Liver (tissue), 8 donors: ENCODE measurements at regions not wholly inside any gene's neighbourhood (a gene's known extent, or its start where the extent isn't known, plus 50 kb on each side); places are given as distances from the start of the nearest gene placed in this dataset.

Experiments used
- DNase-seq: peaks from one replicate; pipeline ENCODE4 v3.0.0-alpha.2; 2017; ENCODE audit warnings: low spot score
- H3K27ac ChIP-seq, 2 donors: one replicate each; pipeline ENCODE4 v1.7.0; 2013; ENCODE audit warnings: inconsistent platforms in 2 of 2, low read length in 2 of 2, control low read depth in 1 of 2, low read depth in 1 of 2, mild to moderate bottlenecking in 1 of 2
- H3K27me3 ChIP-seq, 4 donors: one replicate each; pipeline versions ENCODE4 v1.6.1 to v1.7.0; 2013; ENCODE audit warnings: low read length in 3 of 4, inconsistent platforms in 1 of 4, mild to moderate bottlenecking in 1 of 4, moderate library complexity in 1 of 4; ENCODE audit not compliant: control insufficient read depth in 4 of 4, insufficient read depth in 4 of 4
- H3K36me3 ChIP-seq, 4 donors: one replicate each; pipeline versions ENCODE4 v1.6.1 to v1.7.0; 2013; ENCODE audit warnings: low read length in 3 of 4, mild to moderate bottlenecking in 3 of 4, low read depth in 1 of 4, moderate library complexity in 1 of 4; ENCODE audit not compliant: control insufficient read depth in 4 of 4, insufficient read depth in 3 of 4
- H3K4me1 ChIP-seq, 4 donors: one replicate each; pipeline versions ENCODE4 v1.6.1 to v1.7.0; 2013; ENCODE audit warnings: low read length in 3 of 4, mild to moderate bottlenecking in 3 of 4, moderate library complexity in 1 of 4; ENCODE audit not compliant: control insufficient read depth in 4 of 4, insufficient read depth in 4 of 4
- H3K4me3 ChIP-seq, 3 donors: one replicate each; pipeline versions ENCODE4 v1.6.1 to v1.7.0; 2013; ENCODE audit warnings: low read length in 3 of 3, control low read depth in 1 of 3, low read depth in 1 of 3, mild to moderate bottlenecking in 1 of 3
- H3K9ac ChIP-seq, 2 donors: one replicate each; pipeline ENCODE4 v1.7.0; 2013; ENCODE audit warnings: low read length in 2 of 2, mild to moderate bottlenecking in 2 of 2, moderate library complexity in 2 of 2, control low read depth in 1 of 2, low read depth in 1 of 2
- H3K9me3 ChIP-seq, 4 donors: one replicate each; pipeline versions ENCODE4 v1.6.1 to v1.7.0; 2013; ENCODE audit warnings: low read length in 3 of 4; ENCODE audit not compliant: control insufficient read depth in 4 of 4
- ATF3 ChIP-seq: IDR thresholded peaks from 2 replicates; pipeline ENCODE4 v1.6.1; 2016; ENCODE audit warnings: antibody characterized with exemption
- CTCF ChIP-seq: fragments of 150-350 bp; IDR thresholded peaks from 2 replicates; pipeline ENCODE4 v1.5.1; 2017; ENCODE audit warnings: improper control_type of control experiment, low read depth, low read length; ENCODE audit not compliant: missing input control
- EGR1 ChIP-seq, 2 donors: IDR thresholded peaks; 2 replicates each; pipeline ENCODE4 v1.6.1; 2016 to 2018; ENCODE audit warnings: antibody characterized with exemption in 2 of 2, low read depth in 2 of 2
- FOXA1 ChIP-seq: IDR thresholded peaks from 2 replicates; pipeline ENCODE4 v1.6.1; 2016; ENCODE audit warnings: antibody characterized with exemption
- FOXA2 ChIP-seq: IDR thresholded peaks from 2 replicates; pipeline ENCODE4 v1.6.1; 2016; ENCODE audit warnings: antibody characterized with exemption
- GABPA ChIP-seq, 2 donors: IDR thresholded peaks in 1 of 2; conservative IDR thresholded peaks in 1 of 2; 2 replicates each; pipeline ENCODE4 v1.6.1; 2016; ENCODE audit warnings: antibody characterized with exemption in 2 of 2, mild to moderate bottlenecking in 1 of 2, moderate library complexity in 1 of 2
- HNF4A ChIP-seq, 2 donors: conservative IDR thresholded peaks; 2 replicates each; pipeline ENCODE4 v1.6.1; 2016; ENCODE audit warnings: antibody characterized with exemption in 2 of 2, mild to moderate bottlenecking in 2 of 2
- HNF4G ChIP-seq: IDR thresholded peaks from 2 replicates; pipeline ENCODE4 v1.6.1; 2016; ENCODE audit warnings: antibody characterized with exemption
- JUND ChIP-seq, 2 donors: IDR thresholded peaks; 2 replicates each; pipeline ENCODE4 v1.6.1; 2016; ENCODE audit warnings: antibody characterized with exemption in 2 of 2
- MAX ChIP-seq: IDR thresholded peaks from 2 replicates; pipeline ENCODE4 v1.6.1; 2016; ENCODE audit warnings: antibody characterized with exemption
- NR2F2 ChIP-seq: IDR thresholded peaks from 2 replicates; pipeline ENCODE4 v1.6.1; 2016; ENCODE audit warnings: antibody characterized with exemption
- RAD21 ChIP-seq, 2 donors: IDR thresholded peaks; 2 replicates each; pipeline ENCODE4 v1.6.1; 2016; ENCODE audit warnings: antibody characterized with exemption in 2 of 2, mild to moderate bottlenecking in 2 of 2
- REST ChIP-seq: IDR thresholded peaks from 2 replicates; pipeline ENCODE4 v1.6.1; 2016; ENCODE audit warnings: antibody characterized with exemption, mild to moderate bottlenecking
- RXRA ChIP-seq, 2 donors: IDR thresholded peaks; 2 replicates each; pipeline ENCODE4 v1.6.1; 2017 to 2018; ENCODE audit warnings: antibody characterized with exemption in 2 of 2, mild to moderate bottlenecking in 1 of 2
- SP1 ChIP-seq: IDR thresholded peaks from 2 replicates; pipeline ENCODE4 v1.6.1; 2018; ENCODE audit warnings: antibody characterized with exemption, mild to moderate bottlenecking
- TAF1 ChIP-seq: conservative IDR thresholded peaks from 2 replicates; pipeline ENCODE4 v1.6.1; 2016; ENCODE audit warnings: antibody characterized with exemption, mild to moderate bottlenecking
- ZBTB33 ChIP-seq: IDR thresholded peaks from 2 replicates; pipeline ENCODE4 v1.6.1; 2016; ENCODE audit warnings: antibody characterized with exemption
- WGBS: extraction: QIAGEN DNeasy Blood & Tissue Kit; methylation state at CpG from one replicate; pipeline ENCODE4 v1.1.7; 2013; 5-methylcytosine and 5-hydroxymethylcytosine counted together
- donor health status: healthy.
- donor health status: healthy.
- donor health status: healthy.
- donor health status: healthy.
- donor health status: healthy.

GRCh38 chr5:18243846-18244245, 609.6 kb downstream of the TAF11L14 start:
- TF ChIP-seq RXRA (IDR thresholded peaks at IDR 0.05) = no peak
- TF ChIP-seq HNF4A (conservative IDR thresholded peaks at IDR 0.05) = no peak
- TF ChIP-seq SP1 = no peak
- no peak for TF ChIP-seq HNF4G
- no peak for TF ChIP-seq RAD21 (IDR thresholded peaks at IDR 0.05)
- no peak for TF ChIP-seq GABPA (IDR thresholded peaks at IDR 0.05 in 1 of 2, conservative IDR thresholded peaks at IDR 0.05 in 1 of 2)
- TF ChIP-seq CTCF = no peak
- TF ChIP-seq ZBTB33 = no peak
- no peak for TF ChIP-seq ATF3
- no peak for TF ChIP-seq TAF1
- no peak for TF ChIP-seq JUND (IDR thresholded peaks at IDR 0.05)
- TF ChIP-seq EGR1 (IDR thresholded peaks at IDR 0.05; ENCODE audit: low read depth in 2 of 2) = no peak
- no peak for TF ChIP-seq FOXA1
- no peak for TF ChIP-seq FOXA2
- no peak for TF ChIP-seq MAX
- DNase-seq = no peak
- Histone ChIP-seq H3K27me3 (no peaks in the 10 kb centered on the region), H3K9ac (no peak overlapping the region), H3K9me3 (peaks cover 0 to 6% (median 4%) of the 10 kb centered on the region in 4 donors), H3K36me3 (no peaks in the 10 kb centered on the region), H3K27ac (no peak overlapping the region), H3K4me1 (no peaks in the 10 kb centered on the region), H3K4me3 (no peak overlapping the region)
- WGBS = 85% methylated on average over 2 of the region's 2 CpGs

GRCh38 chr5:18244309-18244708, 610.0 kb downstream of the TAF11L14 start:
- H3K4me3 ChIP-seq = no peak overlapping the region
- no peak overlapping the region for H3K9ac ChIP-seq
- H3K27me3 ChIP-seq = no peaks in the 10 kb centered on the region
- no peak for DNase-seq
- H3K4me1 ChIP-seq = no peaks in the 10 kb centered on the region
- H3K27ac ChIP-seq = no peak overlapping the region
- peaks cover 0 to 6% (median 4%) of the 10 kb centered on the region in 4 donors for H3K9me3 ChIP-seq
- no peak for TF ChIP-seq FOXA1
- TF ChIP-seq NR2F2 = no peak
- no peak for TF ChIP-seq SP1
- TF ChIP-seq ZBTB33 = no peak
- no peak for TF ChIP-seq FOXA2
- TF ChIP-seq RXRA (IDR thresholded peaks at IDR 0.05) = no peak
- no peak for TF ChIP-seq GABPA (IDR thresholded peaks at IDR 0.05 in 1 of 2, conservative IDR thresholded peaks at IDR 0.05 in 1 of 2)
- TF ChIP-seq CTCF = no peak
- no peak for TF ChIP-seq MAX
- TF ChIP-seq REST = no peak
- no peak for TF ChIP-seq ATF3
- TF ChIP-seq HNF4A (conservative IDR thresholded peaks at IDR 0.05) = no peak
- H3K36me3 ChIP-seq = no peaks in the 10 kb centered on the region
